HepG2 (cell line): ENCODE measurements at regions not wholly inside any gene's neighbourhood (a gene's known extent, or its start where the extent isn't known, plus 50 kb on each side); places are given as distances from the start of the nearest gene placed in this dataset.

Experiments
- ATAC-seq: fragments of 200-7000 bp; cut with Tn5 transposase; 3 replicates; pipeline ENCODE4 v1.9.1; 2020; ENCODE audit warnings: mild to moderate bottlenecking, moderate library complexity
- BruUV-seq: library from RNA; stranded (reverse); fragments of 400-500 nt; replicated peaks from 2 replicates; lab custom pipeline; 2021; lab: Mats Ljungman, UMichigan
- CTCF ChIA-PET: fragments of 300-600 bp; formaldehyde crosslinking; extraction: SDS; loops from one replicate; lab custom pipeline; 2021; ENCODE audit warnings: low total read pairs, inconsistent platforms, low intra/inter-chr PET ratio; lab: Yijun Ruan, JAX
- POLR2A ChIA-PET: fragments of 350-600 bp; sonication (Branson Sonifier 250); formaldehyde crosslinking; loops from one replicate; lab custom pipeline; 2020; ENCODE audit warnings: antibody characterized with exemption, inconsistent platforms; lab: Yijun Ruan, JAX
- DNase-seq: peaks from one replicate; pipeline ENCODE4 v3.0.0-alpha.2; 2015; ENCODE audit warnings: low spot score
- FAIRE-seq: peaks from 3 replicates; lab custom pipeline; 2011; peaks lifted over from hg19 to GRCh38; lab: Jason Lieb, UNC
- H2AFZ ChIP-seq: one replicate; pipeline ENCODE4 v1.6.1; 2011; ENCODE audit warnings: low read length, inconsistent platforms
- H3K27ac ChIP-seq: fragments of 300-600 bp; 3 replicates; pipeline ENCODE4 v1.8.0; 2011; ENCODE audit warnings: mixed run types, mild to moderate bottlenecking, mixed read lengths, low read length, inconsistent platforms; ENCODE audit not compliant: insufficient read depth; ENCODE audit errors: extremely low read length
- H3K27me3 ChIP-seq, 2 experiments: fragments of 200-600 bp in 1 of 2; 2 replicates in 1 of 2; 3 replicates in 1 of 2; pipeline versions ENCODE4 v1.6.0 to v1.8.0; 2011; ENCODE audit warnings: low read length in 2 of 2, mild to moderate bottlenecking in 2 of 2, moderate library complexity in 2 of 2, inconsistent platforms in 1 of 2; ENCODE audit not compliant: insufficient read depth in 2 of 2, control insufficient read depth in 1 of 2
- H3K36me3 ChIP-seq, 2 experiments: fragments of 200-600 bp in 1 of 2; replicated peaks in 1 of 2; 2 replicates in 1 of 2; 3 replicates in 1 of 2; pipeline versions ENCODE4 v1.5.1 to v1.8.0; 2011; ENCODE audit warnings: low read length in 2 of 2, inconsistent platforms in 1 of 2; ENCODE audit not compliant: insufficient read depth in 2 of 2, control insufficient read depth in 1 of 2
- H3K4me1 ChIP-seq: 2 replicates; pipeline ENCODE4 v1.5.1; 2012; ENCODE audit warnings: low read length, inconsistent platforms; ENCODE audit not compliant: insufficient read depth
- H3K4me2 ChIP-seq: 2 replicates; pipeline ENCODE4 v1.6.0; 2011; ENCODE audit warnings: low read depth, low read length, inconsistent platforms
- H3K4me3 ChIP-seq, 3 experiments: fragments of 200-600 bp in 1 of 3; sonication (generic), shearing (Covaris generic) in 1 of 3; replicated peaks in 1 of 3; 2 replicates each; pipeline ENCODE4 v1.5.1; 2011 to 2016; ENCODE audit warnings: low read length in 3 of 3, inconsistent platforms in 2 of 3, low read depth in 2 of 3, mild to moderate bottlenecking in 2 of 3, control low read depth in 1 of 3, mixed read lengths in 1 of 3; ENCODE audit not compliant: insufficient read depth in 1 of 3
- H3K79me2 ChIP-seq: one replicate; pipeline ENCODE4 v1.6.1; 2011; ENCODE audit warnings: low read length, inconsistent platforms; ENCODE audit not compliant: insufficient read depth
- H3K9ac ChIP-seq: 2 replicates; pipeline ENCODE4 v1.6.0; 2011; ENCODE audit warnings: mild to moderate bottlenecking, low read depth, low read length, inconsistent platforms; ENCODE audit not compliant: insufficient read depth
- H3K9me3 ChIP-seq: 2 replicates; pipeline ENCODE4 v1.5.1; 2012; ENCODE audit warnings: mild to moderate bottlenecking, low read length
- H4K20me1 ChIP-seq: 2 replicates; pipeline ENCODE4 v1.6.0; 2011; ENCODE audit warnings: inconsistent platforms, mild to moderate bottlenecking, low read length, moderate library complexity; ENCODE audit not compliant: insufficient read depth
- AGO2 ChIP-seq: fragments of 200-400 bp; formaldehyde crosslinking; optimal IDR thresholded peaks from 2 replicates; pipeline ENCODE3; 2017; ENCODE audit warnings: mild to moderate bottlenecking, low read depth, low read length, moderate library complexity
- BRCA1 ChIP-seq: sonication (generic); formaldehyde crosslinking; IDR thresholded peaks from 2 replicates; pipeline ENCODE4 v1.4.0; 2020; ENCODE audit warnings: missing genetic modification reagents
- CENPX ChIP-seq: sonication (generic); formaldehyde crosslinking; IDR thresholded peaks from 2 replicates; pipeline ENCODE4 v1.9.0; 2021; ENCODE audit warnings: mild to moderate bottlenecking, missing genetic modification reagents, moderate library complexity
- CSRNP1 ChIP-seq: sonication (generic); formaldehyde crosslinking; IDR thresholded peaks from 2 replicates; pipeline ENCODE4 v1.8.1; 2023; ENCODE audit warnings: mild to moderate bottlenecking, missing genetic modification reagents
- FOSL2 ChIP-seq: sonication (generic); formaldehyde crosslinking; IDR thresholded peaks from 2 replicates; pipeline ENCODE4 v1.4.0; 2020; ENCODE audit warnings: missing genetic modification reagents
- HDAC2 ChIP-seq: sonication (generic); formaldehyde crosslinking; IDR thresholded peaks from 2 replicates; pipeline ENCODE4 v1.4.0; 2020; ENCODE audit warnings: missing genetic modification reagents
- HNF4A ChIP-seq: sonication (generic); formaldehyde crosslinking; IDR thresholded peaks from 2 replicates; pipeline ENCODE4 v1.4.0; 2020; ENCODE audit warnings: missing genetic modification reagents
- MEIS2 ChIP-seq: sonication (generic); formaldehyde crosslinking; IDR thresholded peaks from 2 replicates; pipeline ENCODE4 v1.9.0; 2021; ENCODE audit warnings: mild to moderate bottlenecking, missing genetic modification reagents
- NPAS2 ChIP-seq: sonication (generic); formaldehyde crosslinking; IDR thresholded peaks from 2 replicates; pipeline ENCODE4 v1.8.0; 2022; ENCODE audit warnings: mild to moderate bottlenecking, missing genetic modification reagents, borderline replicate concordance
- RBM22 ChIP-seq: fragments of 200-400 bp; formaldehyde crosslinking; optimal IDR thresholded peaks from 2 replicates; pipeline ENCODE3; 2017; ENCODE audit warnings: mild to moderate bottlenecking, low read length, moderate library complexity
- TFE3 ChIP-seq: IDR thresholded peaks from 2 replicates; pipeline ENCODE4 v1.6.1; 2016
- TOPORS ChIP-seq: sonication (generic); formaldehyde crosslinking; IDR thresholded peaks from 2 replicates; pipeline ENCODE4 v1.8.0; 2023; ENCODE audit warnings: mild to moderate bottlenecking, missing genetic modification reagents
- ZFP82 ChIP-seq: sonication (generic); formaldehyde crosslinking; IDR thresholded peaks from 2 replicates; pipeline ENCODE4 v1.5.1; 2020; ENCODE audit warnings: mild to moderate bottlenecking, missing genetic modification reagents, borderline replicate concordance
- ZNF10 ChIP-seq: sonication (generic); formaldehyde crosslinking; IDR thresholded peaks from 2 replicates; pipeline ENCODE4 v1.4.0; 2020; ENCODE audit warnings: mild to moderate bottlenecking, low read depth, missing genetic modification reagents, borderline replicate concordance
- ZNF180 ChIP-seq: sonication (generic); formaldehyde crosslinking; IDR thresholded peaks from 2 replicates; pipeline ENCODE4 v1.4.0; 2020; ENCODE audit warnings: low read depth, missing genetic modification reagents, borderline replicate concordance
- ZNF251 ChIP-seq: sonication (generic); formaldehyde crosslinking; IDR thresholded peaks from 2 replicates; pipeline ENCODE4 v1.9.0; 2021; ENCODE audit warnings: mild to moderate bottlenecking, missing genetic modification reagents
- ZNF510 ChIP-seq: sonication (generic); formaldehyde crosslinking; IDR thresholded peaks from 2 replicates; pipeline ENCODE4 v1.4.0; 2020; ENCODE audit warnings: low read depth, mild to moderate bottlenecking, missing genetic modification reagents
- ZNF563 ChIP-seq: sonication (generic); formaldehyde crosslinking; IDR thresholded peaks from 2 replicates; pipeline ENCODE4 v1.8.0; 2022; ENCODE audit warnings: mild to moderate bottlenecking, moderate library complexity, missing genetic modification reagents
- ZNF660 ChIP-seq: sonication (generic); formaldehyde crosslinking; IDR thresholded peaks from 2 replicates; pipeline ENCODE4 v1.5.1; 2020; ENCODE audit warnings: mild to moderate bottlenecking, low read depth, missing genetic modification reagents, borderline replicate concordance
- ZZZ3 ChIP-seq: sonication (generic); formaldehyde crosslinking; IDR thresholded peaks from 2 replicates; pipeline ENCODE4 v1.4.0; 2020; ENCODE audit warnings: missing genetic modification reagents, mild to moderate bottlenecking, borderline replicate concordance
- WGBS: methylation state at CpG from one replicate; pipeline ENCODE4 v1.1.6; 2017; ENCODE audit warnings: low lambda C conversion rate; 5-methylcytosine and 5-hydroxymethylcytosine counted together
- in situ Hi-C: cut with HindIII; loops from 2 replicates; pipeline ENCODE4 v1.10.0; 2017; ENCODE audit warnings: low pct_unique_long_range_greater_than_20kb; ENCODE audit not compliant: extremely low pct_ligation_motif_present
- intact Hi-C: fragments of 100-400 bp; cut with micrococcal nuclease; formaldehyde crosslinking; loops from one replicate; pipeline ENCODE4 v1.10.0; 2022; ENCODE audit not compliant: unreplicated experiment
- TF ChIP-seq, protein P1 (sequence below), 2 experiments: sonication (generic) in 1 of 2; formaldehyde crosslinking in 1 of 2; IDR thresholded peaks; 2 replicates each; pipeline versions ENCODE4 v1.4.0 to v1.6.1; 2018 to 2020; ENCODE audit warnings: missing genetic modification reagents in 2 of 2, borderline replicate concordance in 1 of 2, low read depth in 1 of 2, mild to moderate bottlenecking in 1 of 2, missing biosample characterization in 1 of 2

DNA sequence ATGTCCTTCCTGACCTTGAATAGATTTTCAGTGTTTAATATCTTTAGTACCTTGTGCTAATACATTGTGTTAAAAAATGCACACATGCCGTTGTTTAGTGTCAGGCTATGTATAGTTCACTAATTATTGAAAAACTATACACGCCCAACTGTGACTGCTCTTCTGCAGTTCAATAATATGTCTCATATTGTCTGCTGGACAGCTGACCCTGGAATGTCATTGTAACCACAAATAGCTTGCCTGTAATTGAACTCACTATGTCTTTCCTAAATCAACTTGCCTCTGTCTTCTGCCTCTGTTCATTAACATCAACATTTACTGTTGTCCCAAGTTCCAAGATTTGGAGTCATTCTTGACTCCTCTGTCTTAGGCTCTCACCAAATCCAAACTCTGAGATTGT, 114.5 kb downstream of the TMA16 start (continued):
- TF ChIP-seq CSRNP1 (CRISPR knock-in tag): no peak
- no peak for TF ChIP-seq AGO2
- TF ChIP-seq ZFP82 (CRISPR knock-in tag): no peak
- TF ChIP-seq ZZZ3 (CRISPR knock-in tag): no peak
- no peak for TF ChIP-seq TOPORS (CRISPR knock-in tag)
- TF ChIP-seq NPAS2: no peak
- no peak for TF ChIP-seq ZNF251 (CRISPR knock-in tag)
- TF ChIP-seq ZNF10 (CRISPR knock-in tag): no peak
- TF ChIP-seq HDAC2: no peak
- no peak for TF ChIP-seq RBM22
- no peak for TF ChIP-seq TFE3
- TF ChIP-seq FOSL2 (CRISPR knock-in tag): no peak
- TF ChIP-seq, all 625 proteins: peak for 0

DNA sequence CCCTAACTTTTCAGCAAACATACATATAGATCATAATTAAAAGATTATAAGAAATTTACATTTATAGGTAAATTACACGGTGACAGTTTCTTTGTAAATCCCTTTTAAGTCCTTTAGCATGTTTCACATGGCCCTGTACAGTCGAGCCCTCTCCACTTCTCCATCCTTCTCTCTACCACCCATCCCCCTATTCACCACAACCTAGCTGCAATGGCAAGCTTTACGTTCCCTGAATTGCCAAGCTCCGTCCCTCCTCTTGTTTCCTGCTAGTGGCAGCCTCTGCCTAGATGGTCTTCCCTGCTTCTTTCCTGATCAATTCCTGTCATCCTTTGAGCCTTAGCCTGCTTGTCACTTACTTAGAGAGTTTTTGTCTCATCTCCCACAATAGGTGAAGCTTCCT, 116.2 kb downstream of the TMA16 start:
- no peak overlapping the region for H3K4me3 ChIP-seq
- ATAC-seq (no peak), FAIRE-seq (no peak), DNase-seq (no peak)
- H3K9me3 ChIP-seq: no peaks in the 10 kb centered on the region
- TF ChIP-seq ZNF660 (CRISPR knock-in tag) (no peak), MEIS2 (CRISPR knock-in tag) (no peak), BRCA1 (CRISPR knock-in tag) (no peak), CENPX (no peak), ZNF510 (no peak), HNF4A (CRISPR knock-in tag) (no peak), ZNF563 (CRISPR knock-in tag) (no peak), ZNF180 (CRISPR knock-in tag) (no peak)
- TF ChIP-seq, protein P1, sequence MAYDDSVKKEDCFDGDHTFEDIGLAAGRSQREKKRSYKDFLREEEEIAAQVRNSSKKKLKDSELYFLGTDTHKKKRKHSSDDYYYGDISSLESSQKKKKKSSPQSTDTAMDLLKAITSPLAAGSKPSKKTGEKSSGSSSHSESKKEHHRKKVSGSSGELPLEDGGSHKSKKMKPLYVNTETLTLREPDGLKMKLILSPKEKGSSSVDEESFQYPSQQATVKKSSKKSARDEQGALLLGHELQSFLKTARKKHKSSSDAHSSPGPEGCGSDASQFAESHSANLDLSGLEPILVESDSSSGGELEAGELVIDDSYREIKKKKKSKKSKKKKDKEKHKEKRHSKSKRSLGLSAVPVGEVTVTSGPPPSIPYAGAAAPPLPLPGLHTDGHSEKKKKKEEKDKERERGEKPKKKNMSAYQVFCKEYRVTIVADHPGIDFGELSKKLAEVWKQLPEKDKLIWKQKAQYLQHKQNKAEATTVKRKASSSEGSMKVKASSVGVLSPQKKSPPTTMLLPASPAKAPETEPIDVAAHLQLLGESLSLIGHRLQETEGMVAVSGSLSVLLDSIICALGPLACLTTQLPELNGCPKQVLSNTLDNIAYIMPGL (CRISPR knock-in tag; IDR thresholded peaks at IDR 0.05; ENCODE audit: borderline replicate concordance in 1 of 2, low read depth in 1 of 2): no peak
- no peaks in the 10 kb centered on the region for H3K79me2 ChIP-seq
- H3K27me3 ChIP-seq: no peaks in the 10 kb centered on the region
- no peak overlapping the region for H3K4me2 ChIP-seq
- ChIA-PET POLR2A (no interaction called here), CTCF (no interaction called here)
- intact Hi-C loops: no loop called here
- no peak overlapping the region for H3K9ac ChIP-seq
- no TSS peak for BruUV-seq
- no peaks in the 10 kb centered on the region for H3K36me3 ChIP-seq
- in situ Hi-C loops: no loop called here
- H3K27ac ChIP-seq: no peak overlapping the region
- no peaks in the 10 kb centered on the region for H3K4me1 ChIP-seq
- H4K20me1 ChIP-seq: no peaks in the 10 kb centered on the region
- WGBS: under 1% methylated on average over 4 of the region's 4 CpGs
- H2AFZ ChIP-seq: no peak overlapping the region
